Endothelial cell of umbilical vein (primary cell): ENCODE measurements at regions not wholly inside any gene's neighbourhood (a gene's known extent, or its start where the extent isn't known, plus 50 kb on each side); places are given as distances from the start of the nearest gene placed in this dataset.

Experiments
- CTCF ChIP-seq, 2 donors: IDR thresholded peaks; 1 replicate in 1 of 2; 2 replicates in 1 of 2; pipeline ENCODE4 v1.5.1; 2011; ENCODE audit warnings: low read length in 2 of 2, mild to moderate bottlenecking in 2 of 2, moderate library complexity in 2 of 2, control low read depth in 1 of 2, inconsistent platforms in 1 of 2, low read depth in 1 of 2; ENCODE audit not compliant: insufficient read depth in 1 of 2; ENCODE audit errors: extremely low read depth in 1 of 2
- POLR2A ChIP-seq: IDR thresholded peaks from 2 replicates; pipeline ENCODE4 v1.6.1; 2012; ENCODE audit warnings: low read depth, mild to moderate bottlenecking, control low read depth, low read length

DNA sequence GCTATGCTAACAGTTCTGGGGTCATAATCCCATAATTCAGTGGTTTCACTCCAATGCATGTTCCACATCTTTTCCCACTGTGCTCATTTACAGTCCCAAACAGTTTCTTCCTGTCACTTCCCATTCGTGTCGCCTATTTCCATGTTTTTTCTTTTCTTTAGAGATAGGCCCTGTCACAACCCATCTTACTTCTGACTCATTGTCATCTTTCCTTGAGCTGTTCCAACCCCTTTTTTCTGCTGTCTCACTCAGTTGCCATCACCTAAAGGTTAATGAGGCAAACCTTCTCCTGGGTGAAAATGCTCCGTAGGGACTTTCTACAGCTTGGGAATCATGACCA lies 814.5 kb downstream of the VGLL3 start:
- TF ChIP-seq POLR2A: no peak
- no peak for TF ChIP-seq CTCF (IDR thresholded peaks at IDR 0.05; ENCODE audit: extremely low read depth in 1 of 2, insufficient read depth in 1 of 2, low read depth in 1 of 2, low read length in 2 of 2)
